HG03064 (cell line): ENCODE measurements at regions not wholly inside any gene's neighbourhood (a gene's known extent, or its start where the extent isn't known, plus 50 kb on each side); places are given as distances from the start of the nearest gene placed in this dataset.

Experiments
- ATAC-seq: cut with Tn5 transposase; IDR thresholded peaks from one replicate; pipeline ENCODE4 v1.9.1; 2021; ENCODE audit warnings: low read depth; ENCODE audit not compliant: unreplicated experiment

- ATAC-seq, result no peak
Measured at GRCh38 chr13:84927442-84928169, 871.6 kb downstream of the SLITRK6 start.

GRCh38 chr13:84925443-84925842, 873.8 kb downstream of the SLITRK6 start:
- no peak for ATAC-seq

DNA sequence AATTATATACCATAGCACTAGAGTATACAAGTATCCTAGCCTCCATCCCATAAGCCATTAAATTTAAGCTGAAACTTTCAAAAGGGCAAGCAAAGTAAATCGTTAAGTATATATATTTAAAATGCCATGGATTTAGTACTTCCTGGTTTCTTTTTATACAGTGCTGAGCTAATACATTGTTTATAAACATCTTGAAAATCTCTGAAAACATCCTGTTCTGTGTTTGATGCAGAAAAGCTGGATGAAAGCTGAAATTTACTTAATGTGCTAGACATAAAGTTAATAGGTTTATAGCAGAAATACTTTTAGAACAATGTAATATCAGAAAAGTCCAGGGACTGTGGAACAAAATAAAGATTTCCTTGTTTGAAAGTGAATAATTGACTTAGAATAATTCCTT, 875.4 kb downstream of the SLITRK6 start:
- ATAC-seq, result no peak

- ATAC-seq, result no peak
Measured at GRCh38 chr13:84917252-84917878, 881.9 kb downstream of the SLITRK6 start.

DNA sequence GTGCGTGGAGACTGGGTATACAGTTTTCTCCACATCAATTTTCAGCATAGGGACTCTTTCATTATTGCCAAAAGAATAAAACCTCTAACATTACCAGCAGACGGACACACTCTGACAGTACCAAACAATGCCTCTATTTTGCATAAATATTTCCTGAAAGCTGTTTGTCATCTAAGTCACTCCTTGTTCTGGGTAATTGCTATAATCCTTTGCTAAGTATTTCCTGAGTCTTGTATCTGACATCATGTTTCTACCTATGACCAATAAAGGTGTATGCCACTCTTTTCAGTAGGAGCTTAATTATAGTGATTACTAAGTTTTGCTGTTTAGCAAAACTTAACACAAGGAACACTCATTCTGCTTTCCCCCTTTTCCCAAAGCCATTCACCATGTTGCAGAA, 886.5 kb downstream of the SLITRK6 start:
- no peak for ATAC-seq

- no peak for ATAC-seq
Measured at GRCh38 chr13:84910423-84910822, 888.8 kb downstream of the SLITRK6 start.

GRCh38 chr13:84903391-84903790, 895.8 kb downstream of the SLITRK6 start:
- ATAC-seq, result no peak

DNA sequence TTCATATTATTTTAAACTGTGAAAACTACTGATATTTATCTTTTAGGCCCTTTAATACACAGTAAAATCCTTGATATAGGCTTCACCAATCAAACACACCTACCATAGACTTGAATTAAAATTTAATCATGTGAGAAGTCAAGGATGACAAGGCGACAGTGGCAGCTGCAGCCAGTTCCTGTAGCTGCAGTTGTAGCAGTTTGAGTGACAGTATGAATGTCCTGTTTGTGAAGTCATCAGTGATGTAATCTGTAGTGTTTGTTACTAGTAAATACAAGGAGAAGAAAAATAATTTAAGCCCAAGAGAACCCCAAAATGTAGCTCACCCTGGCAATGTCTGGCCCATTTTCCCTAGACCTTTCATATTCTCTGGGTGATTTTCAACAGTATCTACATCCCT, 897.0 kb downstream of the SLITRK6 start:
- no peak for ATAC-seq

DNA sequence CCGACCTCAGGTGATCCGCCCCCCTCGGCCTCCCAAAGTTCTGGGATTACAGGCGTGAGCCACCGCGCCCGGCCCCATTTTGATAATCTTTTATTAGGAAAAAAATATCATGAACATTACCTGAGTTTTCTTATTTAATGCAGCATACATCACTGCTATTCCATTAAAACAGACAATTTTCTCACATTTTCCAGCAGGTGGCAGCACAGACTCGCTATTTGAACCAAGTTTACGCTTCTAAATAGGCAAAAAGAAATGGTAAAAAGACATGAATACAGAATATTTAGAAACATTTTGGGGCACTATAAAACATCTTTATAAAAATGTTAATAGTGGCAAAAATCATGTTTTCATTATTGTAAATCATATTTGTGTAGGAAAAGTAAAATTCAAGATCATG, 903.1 kb downstream of the SLITRK6 start:
- ATAC-seq, result no peak

DNA sequence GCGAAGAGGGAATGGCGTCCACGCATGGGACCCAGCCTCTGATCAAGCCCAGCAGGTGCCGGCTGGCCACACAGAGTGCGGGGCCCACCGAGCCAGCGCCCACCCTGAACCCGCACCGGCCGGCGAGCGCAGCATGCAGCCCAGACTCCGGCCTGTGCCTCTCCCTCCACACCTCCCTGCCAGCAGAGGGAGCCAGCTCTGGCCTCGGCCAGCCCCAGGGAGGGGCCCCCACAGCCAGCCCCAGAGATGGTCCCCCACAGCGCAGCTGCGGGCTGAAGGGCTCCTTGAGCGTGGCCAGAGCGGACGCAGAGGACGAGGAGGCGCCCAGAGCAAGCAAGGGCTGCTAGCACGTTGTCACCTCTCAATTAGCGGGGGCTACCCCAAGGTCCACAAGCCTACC, 904.5 kb downstream of the SLITRK6 start:
- no peak for ATAC-seq

GRCh38 chr13:84885868-84886267, 913.4 kb downstream of the SLITRK6 start:
- ATAC-seq, result no peak

DNA sequence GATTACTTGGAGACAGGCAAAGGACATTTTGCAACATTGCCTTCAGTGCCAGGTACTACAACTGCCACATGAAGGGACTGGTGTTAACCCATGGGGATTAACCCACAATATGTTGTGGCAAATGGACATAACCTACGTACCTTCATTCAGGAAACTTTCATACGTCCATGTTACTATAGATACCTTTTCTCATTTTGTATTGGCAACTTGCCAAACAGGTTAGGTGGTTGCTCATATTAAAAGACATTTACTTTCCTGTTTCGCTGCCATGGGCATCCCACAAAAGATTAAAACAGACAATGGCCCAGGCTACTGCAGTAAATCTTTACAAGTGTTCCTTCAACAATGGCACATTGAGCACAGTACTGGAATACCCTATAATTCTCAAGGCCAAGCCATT, 925.3 kb downstream of the SLITRK6 start:
- no peak for ATAC-seq

GRCh38 chr13:84870190-84870589, 929.0 kb downstream of the SLITRK6 start:
- ATAC-seq, result no peak

DNA sequence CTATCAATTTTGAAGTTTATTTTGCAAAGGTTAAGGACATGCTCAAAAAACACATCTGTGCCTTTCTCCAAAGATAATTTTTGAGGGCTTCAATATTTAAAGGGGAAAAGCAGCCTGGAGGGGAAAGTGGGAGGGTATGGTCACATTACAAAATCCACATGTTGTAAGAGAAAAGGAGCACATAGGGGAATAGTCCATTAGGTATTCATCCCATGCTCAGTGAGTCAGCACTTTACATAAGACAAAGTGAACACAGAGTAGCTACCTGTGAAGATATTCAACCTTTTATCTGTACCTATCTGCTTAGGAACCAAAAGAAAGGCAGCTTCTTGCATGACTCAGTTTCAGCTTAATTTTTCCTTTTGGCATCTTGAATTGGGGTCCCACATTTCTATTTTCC, 932.0 kb downstream of the SLITRK6 start:
- no peak for ATAC-seq

GRCh38 chr13:84865783-84866221, 933.4 kb downstream of the SLITRK6 start:
- no peak for ATAC-seq

GRCh38 chr13:84864341-84864740, 934.9 kb downstream of the SLITRK6 start:
- ATAC-seq, result no peak

DNA sequence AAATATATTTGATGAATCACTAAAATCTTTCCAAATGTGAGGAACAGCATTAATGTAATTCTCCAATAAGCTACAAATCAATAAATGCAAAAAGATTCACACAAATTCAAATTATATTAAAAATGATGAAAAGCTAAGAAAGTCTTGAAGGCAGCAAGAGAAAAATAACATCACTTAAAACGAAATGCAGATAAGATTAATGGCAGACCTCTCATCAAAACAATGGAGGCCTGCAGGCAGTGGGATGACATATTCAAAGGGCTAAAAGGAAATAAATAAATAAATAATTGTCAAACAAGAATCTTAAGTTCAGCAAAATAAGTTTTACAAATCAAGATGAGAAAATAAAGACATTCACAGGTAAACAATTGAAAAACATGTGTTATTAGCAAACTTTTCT, 952.1 kb downstream of the SLITRK6 start:
- no peak for ATAC-seq

- no peak for ATAC-seq
Measured at GRCh38 chr13:84845907-84846619, 953.2 kb downstream of the SLITRK6 start.

DNA sequence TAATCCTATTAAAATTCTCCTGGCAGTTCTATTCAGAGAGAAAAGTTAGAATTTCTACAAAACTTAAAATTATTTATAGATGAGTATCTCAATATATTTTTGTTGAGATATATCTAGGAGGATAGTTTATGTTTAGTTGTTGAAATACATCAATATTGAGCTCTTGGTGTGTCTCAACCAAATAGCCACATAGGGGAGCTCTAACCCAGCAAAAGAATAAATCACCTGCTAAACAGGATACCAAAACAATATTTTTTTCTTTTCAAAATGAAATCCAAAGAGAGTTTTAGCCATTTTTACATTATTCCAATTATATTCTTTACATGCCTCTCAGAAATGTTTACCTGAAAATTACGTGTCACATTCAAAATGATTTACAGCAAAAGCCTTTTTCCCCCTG, 954.7 kb downstream of the SLITRK6 start:
- ATAC-seq, result no peak

- ATAC-seq, result no peak
Measured at GRCh38 chr13:84843368-84843767, 955.9 kb downstream of the SLITRK6 start.

- ATAC-seq, result no peak
Measured at GRCh38 chr13:84834201-84834600, 951.9 kb upstream of the SLITRK1 start.
